Panc1 (cell line): ENCODE measurements at regions not wholly inside any gene's neighbourhood (a gene's known extent, or its start where the extent isn't known, plus 50 kb on each side); places are given as distances from the start of the nearest gene placed in this dataset.
"Not testable (repeated sequence)": the region's sequence is repeated elsewhere in the genome, so short reads cannot be mapped to it uniquely, and the experiment has no call there.

Source experiments
- POLR2AphosphoS5 ChIP-seq: IDR thresholded peaks from 2 replicates; pipeline ENCODE4 v1.6.1; 2012; ENCODE audit warnings: mild to moderate bottlenecking, low read depth, low read length, moderate library complexity
- SIN3A ChIP-seq: IDR thresholded peaks from 2 replicates; pipeline ENCODE4 v1.6.1; 2012; ENCODE audit warnings: low read depth, mild to moderate bottlenecking, low read length, moderate library complexity, borderline replicate concordance; ENCODE audit not compliant: insufficient read depth
- TCF7L2 ChIP-seq: IDR thresholded peaks from 2 replicates; pipeline ENCODE4 v1.6.1; 2011; ENCODE audit warnings: mild to moderate bottlenecking, low read depth, low read length, inconsistent platforms
- TF ChIP-seq, protein P1 (sequence below), 2 experiments: IDR thresholded peaks; 2 replicates each; pipeline ENCODE4 v1.6.1; 2011 to 2012; ENCODE audit warnings: low read depth in 2 of 2, control low read depth in 1 of 2, low read length in 1 of 2, mild to moderate bottlenecking in 1 of 2, moderate library complexity in 1 of 2; ENCODE audit not compliant: insufficient read depth in 1 of 2
- TF ChIP-seq, protein P2 (sequence below): fragments of 450-650 bp; IDR thresholded peaks from 2 replicates; pipeline ENCODE4 v1.5.1; 2017; ENCODE audit warnings: mild to moderate bottlenecking

DNA sequence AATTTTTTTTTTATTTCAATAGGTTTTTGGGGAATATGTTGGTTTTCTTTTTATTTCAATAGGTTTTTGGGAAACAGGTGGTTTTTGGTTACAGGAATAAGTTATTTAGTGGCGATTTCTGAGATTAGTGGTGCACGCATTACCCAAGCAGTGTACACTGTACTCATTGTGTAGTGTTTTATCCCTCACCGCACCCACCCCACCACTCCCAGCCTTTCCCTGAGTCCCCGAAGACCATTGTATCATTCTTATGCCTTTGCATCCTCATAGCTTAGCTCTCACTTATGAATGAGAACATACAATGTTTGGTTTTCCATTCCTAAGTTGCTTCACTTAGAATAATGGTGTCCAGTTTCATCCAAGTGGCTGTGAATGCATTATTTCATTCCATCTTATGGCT, 2142.4 kb upstream of the DEFB115 start:
- TF ChIP-seq, protein P1, sequence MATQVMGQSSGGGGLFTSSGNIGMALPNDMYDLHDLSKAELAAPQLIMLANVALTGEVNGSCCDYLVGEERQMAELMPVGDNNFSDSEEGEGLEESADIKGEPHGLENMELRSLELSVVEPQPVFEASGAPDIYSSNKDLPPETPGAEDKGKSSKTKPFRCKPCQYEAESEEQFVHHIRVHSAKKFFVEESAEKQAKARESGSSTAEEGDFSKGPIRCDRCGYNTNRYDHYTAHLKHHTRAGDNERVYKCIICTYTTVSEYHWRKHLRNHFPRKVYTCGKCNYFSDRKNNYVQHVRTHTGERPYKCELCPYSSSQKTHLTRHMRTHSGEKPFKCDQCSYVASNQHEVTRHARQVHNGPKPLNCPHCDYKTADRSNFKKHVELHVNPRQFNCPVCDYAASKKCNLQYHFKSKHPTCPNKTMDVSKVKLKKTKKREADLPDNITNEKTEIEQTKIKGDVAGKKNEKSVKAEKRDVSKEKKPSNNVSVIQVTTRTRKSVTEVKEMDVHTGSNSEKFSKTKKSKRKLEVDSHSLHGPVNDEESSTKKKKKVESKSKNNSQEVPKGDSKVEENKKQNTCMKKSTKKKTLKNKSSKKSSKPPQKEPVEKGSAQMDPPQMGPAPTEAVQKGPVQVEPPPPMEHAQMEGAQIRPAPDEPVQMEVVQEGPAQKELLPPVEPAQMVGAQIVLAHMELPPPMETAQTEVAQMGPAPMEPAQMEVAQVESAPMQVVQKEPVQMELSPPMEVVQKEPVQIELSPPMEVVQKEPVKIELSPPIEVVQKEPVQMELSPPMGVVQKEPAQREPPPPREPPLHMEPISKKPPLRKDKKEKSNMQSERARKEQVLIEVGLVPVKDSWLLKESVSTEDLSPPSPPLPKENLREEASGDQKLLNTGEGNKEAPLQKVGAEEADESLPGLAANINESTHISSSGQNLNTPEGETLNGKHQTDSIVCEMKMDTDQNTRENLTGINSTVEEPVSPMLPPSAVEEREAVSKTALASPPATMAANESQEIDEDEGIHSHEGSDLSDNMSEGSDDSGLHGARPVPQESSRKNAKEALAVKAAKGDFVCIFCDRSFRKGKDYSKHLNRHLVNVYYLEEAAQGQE (IDR thresholded peaks at IDR 0.05; ENCODE audit: insufficient read depth in 1 of 2, low read depth in 2 of 2, low read length in 1 of 2): not testable (repeated sequence)
- TF ChIP-seq, protein P2, sequence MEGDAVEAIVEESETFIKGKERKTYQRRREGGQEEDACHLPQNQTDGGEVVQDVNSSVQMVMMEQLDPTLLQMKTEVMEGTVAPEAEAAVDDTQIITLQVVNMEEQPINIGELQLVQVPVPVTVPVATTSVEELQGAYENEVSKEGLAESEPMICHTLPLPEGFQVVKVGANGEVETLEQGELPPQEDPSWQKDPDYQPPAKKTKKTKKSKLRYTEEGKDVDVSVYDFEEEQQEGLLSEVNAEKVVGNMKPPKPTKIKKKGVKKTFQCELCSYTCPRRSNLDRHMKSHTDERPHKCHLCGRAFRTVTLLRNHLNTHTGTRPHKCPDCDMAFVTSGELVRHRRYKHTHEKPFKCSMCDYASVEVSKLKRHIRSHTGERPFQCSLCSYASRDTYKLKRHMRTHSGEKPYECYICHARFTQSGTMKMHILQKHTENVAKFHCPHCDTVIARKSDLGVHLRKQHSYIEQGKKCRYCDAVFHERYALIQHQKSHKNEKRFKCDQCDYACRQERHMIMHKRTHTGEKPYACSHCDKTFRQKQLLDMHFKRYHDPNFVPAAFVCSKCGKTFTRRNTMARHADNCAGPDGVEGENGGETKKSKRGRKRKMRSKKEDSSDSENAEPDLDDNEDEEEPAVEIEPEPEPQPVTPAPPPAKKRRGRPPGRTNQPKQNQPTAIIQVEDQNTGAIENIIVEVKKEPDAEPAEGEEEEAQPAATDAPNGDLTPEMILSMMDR: not testable (repeated sequence)
- not testable (repeated sequence) for TF ChIP-seq POLR2AphosphoS5, SIN3A, TCF7L2
